ENCODE measurements at regions not wholly inside any gene's neighbourhood (a gene's known extent, or its start where the extent isn't known, plus 50 kb on each side); places are given as distances from the start of the nearest gene placed in this dataset.
A peak's percentile ranks its signal among the peaks of the same experiment; 100 is the strongest.
"Not testable (repeated sequence)": the region's sequence is repeated elsewhere in the genome, so short reads cannot be mapped to it uniquely, and the experiment has no call there.

- not testable (repeated sequence) for DNase-seq
These were observed 108.5 kb upstream of the ZNF469 start for GRCh38 chr16:88274126-88274750.

- no peak for DNase-seq
These were observed 107.9 kb upstream of the ZNF469 start for GRCh38 chr16:88274847-88275246.

- not testable (repeated sequence) for DNase-seq
These were observed 107.2 kb upstream of the ZNF469 start for GRCh38 chr16:88275336-88276122.

- DNase-seq, result not testable (repeated sequence)
These were observed 106.6 kb upstream of the ZNF469 start for GRCh38 chr16:88276123-88276588.

- DNase-seq, result no peak
These were observed 106.2 kb upstream of the ZNF469 start for GRCh38 chr16:88276591-88276990.

GRCh38 chr16:88279998-88280397, 102.8 kb upstream of the ZNF469 start:
- DNase-seq, result no peak

- DNase-seq, result no peak
These were observed 100.7 kb upstream of the ZNF469 start for GRCh38 chr16:88281858-88282563.

- no peak for DNase-seq
These were observed 100.0 kb upstream of the ZNF469 start for GRCh38 chr16:88282564-88283395.

GRCh38 chr16:88283596-88283995, 99.2 kb upstream of the ZNF469 start:
- no peak for DNase-seq

GRCh38 chr16:88284101-88284500, 98.7 kb upstream of the ZNF469 start:
- no peak for DNase-seq

GRCh38 chr16:88284626-88285513, 97.9 kb upstream of the ZNF469 start:
- no peak for DNase-seq

GRCh38 chr16:88285514-88285822, 97.3 kb upstream of the ZNF469 start:
- DNase-seq, result no peak

GRCh38 chr16:88286301-88286923, 96.3 kb upstream of the ZNF469 start:
- no peak for DNase-seq

- peak; percentile 63 for DNase-seq
These were observed 95.5 kb upstream of the ZNF469 start for GRCh38 chr16:88287219-88287618.

- DNase-seq, result no peak
These were observed 94.5 kb upstream of the ZNF469 start for GRCh38 chr16:88288303-88288702.

GRCh38 chr16:88289001-88289400, 93.8 kb upstream of the ZNF469 start:
- no peak for DNase-seq

GRCh38 chr16:88289561-88289960, 93.2 kb upstream of the ZNF469 start:
- DNase-seq, result no peak

- DNase-seq, result no peak
These were observed 92.8 kb upstream of the ZNF469 start for GRCh38 chr16:88289968-88290401.

GRCh38 chr16:88290850-88291830, 91.6 kb upstream of the ZNF469 start:
- no peak for DNase-seq
